ENCODE measurements at regions not wholly inside any gene's neighbourhood (a gene's known extent, or its start where the extent isn't known, plus 50 kb on each side); places are given as distances from the start of the nearest gene placed in this dataset.
"Not testable (repeated sequence)": the region's sequence is repeated elsewhere in the genome, so short reads cannot be mapped to it uniquely, and the experiment has no call there.

GRCh38 chr13:54402495-54402894 lies 1373.9 kb downstream of the OLFM4 start:
- TF ChIP-seq CTCF (IDR thresholded peaks at IDR 0.05; ENCODE audit: low read depth, low read length, missing control alignments): no peak
- no peak overlapping the region for H3K4me3 ChIP-seq (ENCODE audit: low read depth, low read length)
- DNase-seq (ENCODE audit: low read depth): no peak

- no peak for TF ChIP-seq CTCF (IDR thresholded peaks at IDR 0.05; ENCODE audit: low read depth, low read length, missing control alignments)
- no peak overlapping the region for H3K4me3 ChIP-seq (ENCODE audit: low read depth, low read length)
- DNase-seq (ENCODE audit: low read depth): no peak
Measured at GRCh38 chr13:54415753-54416366, 1387.2 kb downstream of the OLFM4 start.

GRCh38 chr13:54422946-54423345 lies 1394.3 kb downstream of the OLFM4 start:
- not testable (repeated sequence) for H3K4me3 ChIP-seq (ENCODE audit: low read depth, low read length); DNase-seq (ENCODE audit: low read depth)

GRCh38 chr13:54424344-54424743 lies 1395.7 kb downstream of the OLFM4 start:
- H3K4me3 ChIP-seq (ENCODE audit: low read depth, low read length): no peak overlapping the region
- DNase-seq (ENCODE audit: low read depth): no peak
- TF ChIP-seq CTCF (IDR thresholded peaks at IDR 0.05; ENCODE audit: low read depth, low read length, missing control alignments): no peak

GRCh38 chr13:54433493-54434206 lies 1405.0 kb downstream of the OLFM4 start:
- H3K4me3 ChIP-seq (ENCODE audit: low read depth, low read length): no peak overlapping the region
- DNase-seq (ENCODE audit: low read depth): no peak
- TF ChIP-seq CTCF (IDR thresholded peaks at IDR 0.05; ENCODE audit: low read depth, low read length, missing control alignments): no peak

GRCh38 chr13:54440853-54441400 lies 1412.3 kb downstream of the OLFM4 start:
- not testable (repeated sequence) for DNase-seq (ENCODE audit: low read depth); H3K4me3 ChIP-seq (ENCODE audit: low read depth, low read length)

GRCh38 chr13:54445453-54445852 lies 1416.8 kb downstream of the OLFM4 start:
- no peak for TF ChIP-seq CTCF (IDR thresholded peaks at IDR 0.05; ENCODE audit: low read depth, low read length, missing control alignments)
- no peak for DNase-seq (ENCODE audit: low read depth)

GRCh38 chr13:54445865-54446264 lies 1417.3 kb downstream of the OLFM4 start:
- TF ChIP-seq CTCF (IDR thresholded peaks at IDR 0.05; ENCODE audit: low read depth, low read length, missing control alignments): no peak
- DNase-seq (ENCODE audit: low read depth): no peak
- no peak overlapping the region for H3K4me3 ChIP-seq (ENCODE audit: low read depth, low read length)

More at GRCh38 chr13:54445453-54445852, 1416.8 kb downstream of the OLFM4 start:
- no peak overlapping the region for H3K4me3 ChIP-seq (ENCODE audit: low read depth, low read length)
